IPS DF 19.7 (cell line): ENCODE measurements at regions not wholly inside any gene's neighbourhood (a gene's known extent, or its start where the extent isn't known, plus 50 kb on each side); places are given as distances from the start of the nearest gene placed in this dataset.
A peak's percentile ranks its signal among the peaks of the same experiment; 100 is the strongest.
"Not testable (repeated sequence)": the region's sequence is repeated elsewhere in the genome, so short reads cannot be mapped to it uniquely, and the experiment has no call there.

ENCODE experiments used
- DNase-seq: peaks from one replicate; pipeline ENCODE4 v3.0.0-alpha.2; 2013; ENCODE audit warnings: low read depth, low spot score

- DNase-seq, result no peak
Measured at GRCh38 chr7:25735674-25736242, 416.2 kb upstream of the NFE2L3 start.

- DNase-seq, result no peak
Measured at GRCh38 chr7:25738528-25738927, 413.5 kb upstream of the NFE2L3 start.

GRCh38 chr7:25739143-25739542 is 412.9 kb upstream of the NFE2L3 start:
- no peak for DNase-seq

GRCh38 chr7:25742316-25742715 is 409.7 kb upstream of the NFE2L3 start:
- DNase-seq, result no peak

- not testable (repeated sequence) for DNase-seq
Measured at GRCh38 chr7:25743670-25744451, 408.1 kb upstream of the NFE2L3 start.

- no peak for DNase-seq
Measured at GRCh38 chr7:25750744-25751508, 401.1 kb upstream of the NFE2L3 start.

- DNase-seq, result no peak
Measured at GRCh38 chr7:25752154-25752553, 399.8 kb upstream of the NFE2L3 start.

GRCh38 chr7:25752967-25753791 is 398.8 kb upstream of the NFE2L3 start:
- no peak for DNase-seq

GRCh38 chr7:25753837-25754236 is 398.2 kb upstream of the NFE2L3 start:
- DNase-seq, result no peak

- DNase-seq, result no peak
Measured at GRCh38 chr7:25754333-25754732, 397.7 kb upstream of the NFE2L3 start.

GRCh38 chr7:25754751-25755150 is 397.2 kb upstream of the NFE2L3 start:
- no peak for DNase-seq

GRCh38 chr7:25756601-25757000 is 395.4 kb upstream of the NFE2L3 start:
- no peak for DNase-seq

GRCh38 chr7:25758559-25758958 is 393.4 kb upstream of the NFE2L3 start:
- no peak for DNase-seq

GRCh38 chr7:25759286-25759685 is 392.7 kb upstream of the NFE2L3 start:
- no peak for DNase-seq

- DNase-seq, result peak; percentile 28
Measured at GRCh38 chr7:25759748-25760147, 392.2 kb upstream of the NFE2L3 start.

GRCh38 chr7:25762511-25763462 is 389.2 kb upstream of the NFE2L3 start:
- no peak for DNase-seq

GRCh38 chr7:25763463-25763860 is 388.5 kb upstream of the NFE2L3 start:
- no peak for DNase-seq

- DNase-seq, result no peak
Measured at GRCh38 chr7:25765110-25765655, 386.8 kb upstream of the NFE2L3 start.

GRCh38 chr7:25770235-25770634 is 381.8 kb upstream of the NFE2L3 start:
- no peak for DNase-seq

- DNase-seq, result no peak
Measured at GRCh38 chr7:25770670-25771069, 381.3 kb upstream of the NFE2L3 start.
